HFF-Myc (cell line): ENCODE measurements at regions not wholly inside any gene's neighbourhood (a gene's known extent, or its start where the extent isn't known, plus 50 kb on each side); places are given as distances from the start of the nearest gene placed in this dataset.

Experiments
- DNase-seq: peaks from one replicate; pipeline ENCODE4 v3.0.0-alpha.2; 2011; ENCODE audit warnings: low read depth; ENCODE audit errors: extremely low read depth
- H3K4me3 ChIP-seq: replicated peaks from 2 replicates; pipeline ENCODE4 v1.5.1; 2011; ENCODE audit warnings: low read depth, mild to moderate bottlenecking, control low read depth, low read length
- CTCF ChIP-seq: IDR thresholded peaks from 2 replicates; pipeline ENCODE4 v1.5.1; 2012; ENCODE audit warnings: mild to moderate bottlenecking, low read depth, low read length, control low read depth; ENCODE audit errors: missing control alignments

- TF ChIP-seq CTCF = no peak
- no peak for DNase-seq
Measured at GRCh38 chr14:99100497-99101270, 171.3 kb downstream of the BCL11B start.

GRCh38 chr14:99101855-99102461, 170.0 kb downstream of the BCL11B start:
- no peak for DNase-seq
- no peak overlapping the region for H3K4me3 ChIP-seq
- TF ChIP-seq CTCF = no peak

More at GRCh38 chr14:99100497-99101270, 171.3 kb downstream of the BCL11B start:
- H3K4me3 ChIP-seq = no peak overlapping the region

GRCh38 chr14:99116741-99117295, 155.2 kb downstream of the BCL11B start:
- H3K4me3 ChIP-seq = no peak overlapping the region
- no peak for TF ChIP-seq CTCF
- DNase-seq = no peak

- no peak for TF ChIP-seq CTCF
- H3K4me3 ChIP-seq = no peak overlapping the region
Measured at GRCh38 chr14:99117671-99118045, 154.3 kb downstream of the BCL11B start.

GRCh38 chr14:99118046-99118721, 153.8 kb downstream of the BCL11B start:
- no peak overlapping the region for H3K4me3 ChIP-seq
- TF ChIP-seq CTCF = no peak
- no peak for DNase-seq

More at GRCh38 chr14:99117671-99118045, 154.3 kb downstream of the BCL11B start:
- no peak for DNase-seq

GRCh38 chr14:99118946-99119345, 153.1 kb downstream of the BCL11B start:
- TF ChIP-seq CTCF = no peak
- no peak for DNase-seq
- H3K4me3 ChIP-seq = no peak overlapping the region
